ENCODE measurements at regions not wholly inside any gene's neighbourhood (a gene's known extent, or its start where the extent isn't known, plus 50 kb on each side); places are given as distances from the start of the nearest gene placed in this dataset.

GRCh38 chr12:116498471-116498870 lies 60.7 kb upstream of the MAP1LC3B2 start:
- DNase-seq: no peak

GRCh38 chr12:116502141-116502725 lies 56.9 kb upstream of the MAP1LC3B2 start:
- no peak for DNase-seq

GRCh38 chr12:116502989-116503496 lies 56.1 kb upstream of the MAP1LC3B2 start:
- DNase-seq: no peak

- DNase-seq: no peak
Observed at GRCh38 chr12:116504438-116504837, 54.7 kb upstream of the MAP1LC3B2 start.

GRCh38 chr12:116506697-116507064 lies 52.5 kb upstream of the MAP1LC3B2 start:
- no peak for DNase-seq

GRCh38 chr12:116508145-116509121 lies 50.7 kb upstream of the MAP1LC3B2 start:
- DNase-seq: no peak

All from NK-92 treated with Interleukin-12 subunit alpha and Interleukin-12 subunit beta, amount 100 ng/mL, for 24 hours (cell line).